HCT116 (cell line): ENCODE measurements at regions not wholly inside any gene's neighbourhood (a gene's known extent, or its start where the extent isn't known, plus 50 kb on each side); places are given as distances from the start of the nearest gene placed in this dataset.

Source experiments
- ATAC-seq: fragments of 200-7000 bp; cut with Tn5 transposase; 2 replicates; pipeline ENCODE4 v1.9.1; 2020; ENCODE audit warnings: mild to moderate bottlenecking, moderate library complexity
- BruUV-seq: library from RNA; stranded (reverse); fragments of 400-500 nt; replicated peaks from 2 replicates; lab custom pipeline; 2021; lab: Mats Ljungman, UMichigan
- CTCF ChIA-PET: fragments of 300-600 bp; sonication (Branson Sonifier 250); formaldehyde crosslinking; loops from one replicate; lab custom pipeline; 2021; ENCODE audit warnings: antibody characterized with exemption; lab: Charles Lee
- POLR2A ChIA-PET: fragments of 300-600, 350-600 bp; sonication (Branson Sonifier 250); formaldehyde crosslinking; loops from one replicate; lab custom pipeline; 2021; ENCODE audit warnings: antibody characterized with exemption; lab: Charles Lee
- RAD21 ChIA-PET, 2 experiments: fragments of 300-600 bp; sonication (Branson Sonifier 250); formaldehyde crosslinking; loops; one replicate each; lab custom pipeline; 2023; ENCODE audit warnings: low total read pairs in 2 of 2; ENCODE audit not compliant: uncharacterized antibody in 2 of 2, unreplicated experiment in 2 of 2, low non-redundant PET in 1 of 2; lab: Charles Lee
- DNase-seq: peaks from one replicate; pipeline ENCODE4 v3.0.0-alpha.2; 2010; ENCODE audit warnings: low read depth, low spot score
- H2AFZ ChIP-seq: fragments of 200-600 bp; shearing (Covaris generic), sonication (generic); 2 replicates; pipeline ENCODE4 v1.6.1; 2017; ENCODE audit warnings: low read depth, mixed run types, mixed read lengths, antibody characterized with exemption, low read length; ENCODE audit not compliant: poor library complexity, severe bottlenecking
- H3K27ac ChIP-seq: 2 replicates; pipeline ENCODE4 v1.5.1; 2012; ENCODE audit warnings: low read depth, low read length
- H3K27me3 ChIP-seq: fragments of 200-600 bp; sonication (generic); 2 replicates; pipeline ENCODE4 v1.6.1; 2016; ENCODE audit warnings: mixed run types, low read length, mixed read lengths; ENCODE audit not compliant: insufficient read depth
- H3K36me3 ChIP-seq, 2 experiments: fragments of 200-500 bp in 1 of 2; fragments of 200-600 bp in 1 of 2; sonication (Bioruptor generic) in 1 of 2; sonication (generic) in 1 of 2; 2 replicates each; pipeline versions ENCODE4 v1.5.1 to v1.6.1; 2014 to 2016; ENCODE audit warnings: low read length in 2 of 2, inconsistent platforms in 1 of 2, mixed read lengths in 1 of 2, mixed run types in 1 of 2; ENCODE audit not compliant: insufficient read depth in 2 of 2, control insufficient read depth in 1 of 2
- H3K4me1 ChIP-seq, 2 experiments: fragments of 200-600 bp in 1 of 2; sonication (generic) in 1 of 2; 2 replicates each; pipeline versions ENCODE4 v1.5.1 to v1.6.1; 2012 to 2017; ENCODE audit warnings: low read length in 2 of 2, inconsistent platforms in 1 of 2, mild to moderate bottlenecking in 1 of 2, mixed read lengths in 1 of 2, mixed run types in 1 of 2, moderate library complexity in 1 of 2; ENCODE audit not compliant: insufficient read depth in 2 of 2, control insufficient read depth in 1 of 2
- H3K4me2 ChIP-seq: fragments of 200-600 bp; sonication (generic); 2 replicates; pipeline ENCODE4 v1.6.1; 2017; ENCODE audit warnings: mixed run types, low read length, mixed read lengths
- H3K4me3 ChIP-seq, 2 experiments: fragments of 200-600 bp in 1 of 2; sonication (generic) in 1 of 2; replicated peaks in 1 of 2; 2 replicates each; pipeline ENCODE4 v1.5.1; 2011 to 2016; ENCODE audit warnings: low read length in 2 of 2, control low read depth in 1 of 2, low read depth in 1 of 2, mild to moderate bottlenecking in 1 of 2, mixed read lengths in 1 of 2, mixed run types in 1 of 2
- H3K79me2 ChIP-seq: fragments of 200-600 bp; sonication (generic); 2 replicates; pipeline ENCODE4 v1.6.1; 2017; ENCODE audit warnings: mild to moderate bottlenecking, mixed run types, low read length, moderate library complexity, mixed read lengths; ENCODE audit not compliant: insufficient read depth
- H3K9ac ChIP-seq: fragments of 200-600 bp; sonication (generic); 2 replicates; pipeline ENCODE4 v1.6.1; 2016; ENCODE audit warnings: low read length, mixed read lengths
- H3K9me2 ChIP-seq: fragments of 200-600 bp; sonication (generic), shearing (Covaris generic); 2 replicates; pipeline ENCODE4 v1.6.1; 2017; ENCODE audit warnings: mixed run types, mild to moderate bottlenecking, moderate library complexity; ENCODE audit not compliant: insufficient read depth
- H3K9me3 ChIP-seq, 2 experiments: fragments of 200-500 bp in 1 of 2; fragments of 200-600 bp in 1 of 2; sonication (Bioruptor generic) in 1 of 2; sonication (generic) in 1 of 2; 2 replicates each; pipeline ENCODE4 v1.6.1; 2014 to 2017; ENCODE audit warnings: low read length in 2 of 2, mixed read lengths in 2 of 2, inconsistent platforms in 1 of 2, low read depth in 1 of 2, mild to moderate bottlenecking in 1 of 2, mixed run types in 1 of 2, moderate library complexity in 1 of 2; ENCODE audit not compliant: control insufficient read depth in 1 of 2, insufficient read depth in 1 of 2
- H4K20me1 ChIP-seq: fragments of 200-600 bp; sonication (generic), shearing (Covaris generic); 2 replicates; pipeline ENCODE4 v1.6.1; 2017; ENCODE audit warnings: mixed run types, mild to moderate bottlenecking, moderate library complexity; ENCODE audit not compliant: insufficient read depth
- CBX3 ChIP-seq: IDR thresholded peaks from 2 replicates; pipeline ENCODE4 v1.6.1; 2012; ENCODE audit warnings: low read depth
- ELF1 ChIP-seq: IDR thresholded peaks from 2 replicates; pipeline ENCODE4 v1.6.1; 2012; ENCODE audit warnings: low read depth, borderline replicate concordance
- EZH2phosphoT487 ChIP-seq: fragments of 200-600 bp; IDR thresholded peaks from 2 replicates; pipeline ENCODE4 v1.6.1; 2018; ENCODE audit warnings: antibody characterized with exemption, borderline replicate concordance
- FOSL1 ChIP-seq: IDR thresholded peaks from 2 replicates; pipeline ENCODE4 v1.6.1; 2012; ENCODE audit warnings: low read depth
- JUND ChIP-seq: IDR thresholded peaks from 2 replicates; pipeline ENCODE4 v1.6.1; 2012
- POLR2AphosphoS5 ChIP-seq: IDR thresholded peaks from 2 replicates; pipeline ENCODE4 v1.6.1; 2011; ENCODE audit warnings: mild to moderate bottlenecking, low read depth, low read length, moderate library complexity
- RAD21 ChIP-seq: IDR thresholded peaks from 2 replicates; pipeline ENCODE4 v1.6.1; 2012; ENCODE audit warnings: low read depth, mild to moderate bottlenecking
- SIN3A ChIP-seq: IDR thresholded peaks from 2 replicates; pipeline ENCODE4 v1.6.1; 2012; ENCODE audit warnings: low read depth
- SRF ChIP-seq: IDR thresholded peaks from 2 replicates; pipeline ENCODE4 v1.6.1; 2012; ENCODE audit warnings: low read depth
- ZNF274 ChIP-seq: fragments of 200-500 bp; sonication (Bioruptor generic); IDR thresholded peaks from 2 replicates; pipeline ENCODE4 v1.6.1; 2014; ENCODE audit warnings: mild to moderate bottlenecking, low read depth, low read length, inconsistent platforms
- intact Hi-C: fragments of 100-400 bp; cut with micrococcal nuclease; formaldehyde crosslinking; loops from 2 replicates; pipeline ENCODE4 v1.10.0; 2022
- TF ChIP-seq, protein P1 (sequence below): IDR thresholded peaks from 2 replicates; pipeline ENCODE4 v1.6.1; 2012
- TF ChIP-seq, protein P2 (sequence below), 3 experiments: fragments of 200-600 bp in 1 of 3; sonication (generic) in 1 of 3; IDR thresholded peaks in 2 of 3; conservative IDR thresholded peaks in 1 of 3; 2 replicates each; pipeline ENCODE4 v1.5.1; 2012 to 2017; ENCODE audit warnings: low read depth in 2 of 3, low read length in 2 of 3, antibody characterized with exemption in 1 of 3, borderline replicate concordance in 1 of 3, control low read depth in 1 of 3, mild to moderate bottlenecking in 1 of 3, mixed read lengths in 1 of 3, mixed run types in 1 of 3, moderate library complexity in 1 of 3; ENCODE audit not compliant: insufficient read depth in 1 of 3
- TF ChIP-seq, protein P3 (sequence below): IDR thresholded peaks from 2 replicates; pipeline ENCODE4 v1.6.1; 2011; ENCODE audit warnings: mild to moderate bottlenecking, low read length, moderate library complexity; ENCODE audit not compliant: insufficient replicate concordance; ENCODE audit errors: extremely low read depth

DNA sequence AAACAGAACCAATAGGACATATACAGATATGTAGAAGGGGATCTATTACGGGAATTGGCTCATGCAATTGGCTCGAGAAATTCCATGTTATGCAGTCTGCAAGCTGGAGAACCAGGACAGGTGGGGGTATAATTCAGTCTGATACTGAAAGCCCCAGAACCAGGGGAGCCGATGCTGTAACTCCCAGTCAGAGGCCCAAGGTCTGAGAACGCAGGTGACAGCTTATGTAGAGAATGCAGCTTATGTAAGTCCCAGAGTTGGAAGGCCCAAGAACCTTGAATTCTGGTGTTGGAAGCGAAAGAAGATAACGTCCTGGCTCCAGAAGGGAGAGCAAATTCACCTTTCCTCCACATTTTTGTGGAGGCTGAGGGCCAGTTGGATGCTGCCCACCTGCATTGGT lies 62.7 kb downstream of the CCNL1 start:
- no TSS peak for BruUV-seq
- intact Hi-C loops: no loop called here
- H3K27me3 ChIP-seq: no peaks in the 10 kb centered on the region
- no peaks in the 10 kb centered on the region for H3K36me3 ChIP-seq
- CTCF ChIA-PET: interaction anchor here (1.9 kb wide), 1 partner anchor 8 kb away, joined by 5 read pairs; no protein-coding TSS in a partner anchor
- H3K4me3 ChIP-seq: no peak overlapping the region
- no peak for ATAC-seq
- RAD21 ChIA-PET: no interaction called here
- no peaks in the 10 kb centered on the region for H3K9me2 ChIP-seq
- no peak overlapping the region for H3K27ac ChIP-seq
- no peak overlapping the region for H3K9ac ChIP-seq
- POLR2A ChIA-PET: no interaction called here
- no peaks in the 10 kb centered on the region for H3K79me2 ChIP-seq
- H3K4me1 ChIP-seq: peaks cover 0 to 7% of the 10 kb centered on the region in 2 experiments; a peak in 1 of 4 replicates
- no peak for DNase-seq
- H2AFZ ChIP-seq: no peak overlapping the region
- H4K20me1 ChIP-seq: no peaks in the 10 kb centered on the region
- H3K9me3 ChIP-seq: no peaks in the 10 kb centered on the region
- no peak overlapping the region for H3K4me2 ChIP-seq
- TF ChIP-seq EZH2phosphoT487 (no peak), FOSL1 (no peak), POLR2AphosphoS5 (no peak), ZNF274 (no peak), ELF1 (no peak), SIN3A (no peak), CBX3 (no peak), SRF (no peak), JUND (no peak), RAD21 (no peak)
- TF ChIP-seq, protein P1, sequence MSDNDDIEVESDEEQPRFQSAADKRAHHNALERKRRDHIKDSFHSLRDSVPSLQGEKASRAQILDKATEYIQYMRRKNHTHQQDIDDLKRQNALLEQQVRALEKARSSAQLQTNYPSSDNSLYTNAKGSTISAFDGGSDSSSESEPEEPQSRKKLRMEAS: no peak
- TF ChIP-seq, protein P2, sequence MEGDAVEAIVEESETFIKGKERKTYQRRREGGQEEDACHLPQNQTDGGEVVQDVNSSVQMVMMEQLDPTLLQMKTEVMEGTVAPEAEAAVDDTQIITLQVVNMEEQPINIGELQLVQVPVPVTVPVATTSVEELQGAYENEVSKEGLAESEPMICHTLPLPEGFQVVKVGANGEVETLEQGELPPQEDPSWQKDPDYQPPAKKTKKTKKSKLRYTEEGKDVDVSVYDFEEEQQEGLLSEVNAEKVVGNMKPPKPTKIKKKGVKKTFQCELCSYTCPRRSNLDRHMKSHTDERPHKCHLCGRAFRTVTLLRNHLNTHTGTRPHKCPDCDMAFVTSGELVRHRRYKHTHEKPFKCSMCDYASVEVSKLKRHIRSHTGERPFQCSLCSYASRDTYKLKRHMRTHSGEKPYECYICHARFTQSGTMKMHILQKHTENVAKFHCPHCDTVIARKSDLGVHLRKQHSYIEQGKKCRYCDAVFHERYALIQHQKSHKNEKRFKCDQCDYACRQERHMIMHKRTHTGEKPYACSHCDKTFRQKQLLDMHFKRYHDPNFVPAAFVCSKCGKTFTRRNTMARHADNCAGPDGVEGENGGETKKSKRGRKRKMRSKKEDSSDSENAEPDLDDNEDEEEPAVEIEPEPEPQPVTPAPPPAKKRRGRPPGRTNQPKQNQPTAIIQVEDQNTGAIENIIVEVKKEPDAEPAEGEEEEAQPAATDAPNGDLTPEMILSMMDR (IDR thresholded peaks at IDR 0.05 in 2 of 3, conservative IDR thresholded peaks at IDR 0.05 in 1 of 3; ENCODE audit: borderline replicate concordance in 1 of 3, insufficient read depth in 1 of 3, low read depth in 2 of 3, low read length in 2 of 3): no peak
- TF ChIP-seq, protein P3, sequence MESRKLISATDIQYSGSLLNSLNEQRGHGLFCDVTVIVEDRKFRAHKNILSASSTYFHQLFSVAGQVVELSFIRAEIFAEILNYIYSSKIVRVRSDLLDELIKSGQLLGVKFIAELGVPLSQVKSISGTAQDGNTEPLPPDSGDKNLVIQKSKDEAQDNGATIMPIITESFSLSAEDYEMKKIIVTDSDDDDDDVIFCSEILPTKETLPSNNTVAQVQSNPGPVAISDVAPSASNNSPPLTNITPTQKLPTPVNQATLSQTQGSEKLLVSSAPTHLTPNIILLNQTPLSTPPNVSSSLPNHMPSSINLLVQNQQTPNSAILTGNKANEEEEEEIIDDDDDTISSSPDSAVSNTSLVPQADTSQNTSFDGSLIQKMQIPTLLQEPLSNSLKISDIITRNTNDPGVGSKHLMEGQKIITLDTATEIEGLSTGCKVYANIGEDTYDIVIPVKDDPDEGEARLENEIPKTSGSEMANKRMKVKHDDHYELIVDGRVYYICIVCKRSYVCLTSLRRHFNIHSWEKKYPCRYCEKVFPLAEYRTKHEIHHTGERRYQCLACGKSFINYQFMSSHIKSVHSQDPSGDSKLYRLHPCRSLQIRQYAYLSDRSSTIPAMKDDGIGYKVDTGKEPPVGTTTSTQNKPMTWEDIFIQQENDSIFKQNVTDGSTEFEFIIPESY: no peak
- TF ChIP-seq, all 23 proteins: peak for 0
